ENCODE measurements at regions not wholly inside any gene's neighbourhood (a gene's known extent, or its start where the extent isn't known, plus 50 kb on each side); places are given as distances from the start of the nearest gene placed in this dataset.

- TF ChIP-seq, protein P1, sequence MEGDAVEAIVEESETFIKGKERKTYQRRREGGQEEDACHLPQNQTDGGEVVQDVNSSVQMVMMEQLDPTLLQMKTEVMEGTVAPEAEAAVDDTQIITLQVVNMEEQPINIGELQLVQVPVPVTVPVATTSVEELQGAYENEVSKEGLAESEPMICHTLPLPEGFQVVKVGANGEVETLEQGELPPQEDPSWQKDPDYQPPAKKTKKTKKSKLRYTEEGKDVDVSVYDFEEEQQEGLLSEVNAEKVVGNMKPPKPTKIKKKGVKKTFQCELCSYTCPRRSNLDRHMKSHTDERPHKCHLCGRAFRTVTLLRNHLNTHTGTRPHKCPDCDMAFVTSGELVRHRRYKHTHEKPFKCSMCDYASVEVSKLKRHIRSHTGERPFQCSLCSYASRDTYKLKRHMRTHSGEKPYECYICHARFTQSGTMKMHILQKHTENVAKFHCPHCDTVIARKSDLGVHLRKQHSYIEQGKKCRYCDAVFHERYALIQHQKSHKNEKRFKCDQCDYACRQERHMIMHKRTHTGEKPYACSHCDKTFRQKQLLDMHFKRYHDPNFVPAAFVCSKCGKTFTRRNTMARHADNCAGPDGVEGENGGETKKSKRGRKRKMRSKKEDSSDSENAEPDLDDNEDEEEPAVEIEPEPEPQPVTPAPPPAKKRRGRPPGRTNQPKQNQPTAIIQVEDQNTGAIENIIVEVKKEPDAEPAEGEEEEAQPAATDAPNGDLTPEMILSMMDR (conservative IDR thresholded peaks at IDR 0.05), result no peak
- no peak for TF ChIP-seq EZH2 (IDR thresholded peaks at IDR 0.05; ENCODE audit: low read depth)
These were observed 425.9 kb upstream of the POM121L12 start for GRCh38 chr7:52609511-52609910.
